Left lung (tissue), 4 donors: ENCODE measurements at regions not wholly inside any gene's neighbourhood (a gene's known extent, or its start where the extent isn't known, plus 50 kb on each side); places are given as distances from the start of the nearest gene placed in this dataset.

Experiments
- ATAC-seq: fragments of 200-7000 bp; cut with Tn5 transposase; one replicate; pipeline ENCODE4 v1.9.1; 2020; ENCODE audit warnings: moderate library complexity
- DNase-seq, 4 donors: peaks; one replicate each; pipeline ENCODE4 v3.0.0-alpha.2; 2013 to 2020
- H3K27ac ChIP-seq, 2 donors: fragments of 200-600 bp; sonication (generic) in 1 of 2; one replicate each; pipeline versions ENCODE4 v1.5.0 to v1.8.0; 2020 to 2021
- H3K27me3 ChIP-seq, 2 donors: fragments of 200-600 bp; sonication (generic) in 1 of 2; one replicate each; pipeline versions ENCODE4 v1.5.0 to v1.8.0; 2020 to 2021
- H3K36me3 ChIP-seq, 2 donors: fragments of 200-600 bp; sonication (generic) in 1 of 2; one replicate each; pipeline versions ENCODE4 v1.5.0 to v1.8.0; 2020 to 2021
- H3K4me1 ChIP-seq, 2 donors: fragments of 200-600 bp; one replicate each; pipeline ENCODE4 v1.8.0; 2021
- H3K4me3 ChIP-seq, 2 donors: fragments of 200-600 bp; sonication (generic) in 1 of 2; one replicate each; pipeline versions ENCODE4 v1.5.0 to v1.8.0; 2020 to 2021; ENCODE audit warnings: mild to moderate bottlenecking in 1 of 2
- H3K9me3 ChIP-seq, 2 donors: fragments of 200-600 bp; sonication (generic) in 1 of 2; one replicate each; pipeline versions ENCODE4 v1.5.0 to v1.8.0; 2020 to 2021
- CTCF ChIP-seq, 2 donors: fragments of 200-600 bp; sonication (generic) in 1 of 2; IDR thresholded peaks; one replicate each; pipeline versions ENCODE4 v1.5.0 to v1.8.0; 2021; ENCODE audit warnings: antibody characterized with exemption in 2 of 2
- intact Hi-C, 2 donors: fragments of 100-400 bp; cut with DNase I; formaldehyde crosslinking; loops; one replicate each; pipeline versions ENCODE4 v1.11.2 to v1.14.2; 2022
- donor health status: DM: no; HTN: yes; CAD: no.
- donor health status: DM: no; HTN: no; CAD: no.

GRCh38 chrX:6962006-6962355 lies 185.5 kb upstream of the STS start:
- no peak overlapping the region for H3K27ac ChIP-seq
- no peaks in the 10 kb centered on the region for H3K9me3 ChIP-seq
- no peaks in the 10 kb centered on the region for H3K4me1 ChIP-seq
- H3K36me3 ChIP-seq, result no peaks in the 10 kb centered on the region
- no peak for DNase-seq
- intact Hi-C loops, result no loop called here
- no peak for TF ChIP-seq CTCF (IDR thresholded peaks at IDR 0.05)
- no peak for ATAC-seq
- H3K27me3 ChIP-seq, result no peaks in the 10 kb centered on the region
- no peak overlapping the region for H3K4me3 ChIP-seq

GRCh38 chrX:6961286-6962005 lies 186.1 kb upstream of the STS start:
- no peak for DNase-seq
- Histone ChIP-seq H3K4me1 (no peaks in the 10 kb centered on the region), H3K36me3 (no peaks in the 10 kb centered on the region), H3K9me3 (no peaks in the 10 kb centered on the region), H3K4me3 (no peak overlapping the region), H3K27ac (no peak overlapping the region), H3K27me3 (no peaks in the 10 kb centered on the region)
- no peak for TF ChIP-seq CTCF (IDR thresholded peaks at IDR 0.05)
- no peak for ATAC-seq
- intact Hi-C loops, result no loop called here

GRCh38 chrX:6959006-6959405 lies 188.5 kb upstream of the STS start:
- intact Hi-C loops, result no loop called here

GRCh38 chrX:6954836-6955235 lies 192.7 kb upstream of the STS start:
- no peaks in the 10 kb centered on the region for H3K36me3 ChIP-seq
- no peak overlapping the region for H3K4me3 ChIP-seq
- no peaks in the 10 kb centered on the region for H3K27me3 ChIP-seq
- no peak overlapping the region for H3K27ac ChIP-seq
- DNase-seq (no peak), ATAC-seq (no peak)
- intact Hi-C loops, result no loop called here
- TF ChIP-seq CTCF (IDR thresholded peaks at IDR 0.05), result no peak
- no peaks in the 10 kb centered on the region for H3K9me3 ChIP-seq
- H3K4me1 ChIP-seq, result no peaks in the 10 kb centered on the region

More at GRCh38 chrX:6959006-6959405, 188.5 kb upstream of the STS start:
- TF ChIP-seq CTCF (IDR thresholded peaks at IDR 0.05), result no peak
- ATAC-seq (no peak), DNase-seq (no peak)
- no peaks in the 10 kb centered on the region for H3K9me3 ChIP-seq
- no peak overlapping the region for H3K27ac ChIP-seq
- H3K36me3 ChIP-seq, result no peaks in the 10 kb centered on the region
- no peaks in the 10 kb centered on the region for H3K27me3 ChIP-seq
- no peak overlapping the region for H3K4me3 ChIP-seq
- no peaks in the 10 kb centered on the region for H3K4me1 ChIP-seq

GRCh38 chrX:6946168-6946567 lies 201.3 kb upstream of the STS start:
- Histone ChIP-seq H3K27ac (no peak overlapping the region), H3K27me3 (no peaks in the 10 kb centered on the region), H3K4me1 (no peaks in the 10 kb centered on the region), H3K36me3 (no peaks in the 10 kb centered on the region), H3K9me3 (peaks cover 0 to 4% of the 10 kb centered on the region in 2 donors), H3K4me3 (no peak overlapping the region)
- DNase-seq (no peak), ATAC-seq (no peak)
- TF ChIP-seq CTCF (IDR thresholded peaks at IDR 0.05), result no peak
- intact Hi-C loops, result no loop called here
